GM23338 (cell line): ENCODE measurements at regions not wholly inside any gene's neighbourhood (a gene's known extent, or its start where the extent isn't known, plus 50 kb on each side); places are given as distances from the start of the nearest gene placed in this dataset.

Experiments used
- ATAC-seq: fragments of 200-7000 bp; cut with Tn5 transposase; 3 replicates; pipeline ENCODE4 v1.9.1; 2020
- DNase-seq: peaks from one replicate; pipeline ENCODE4 v3.0.0-alpha.2; 2015; ENCODE audit warnings: low spot score
- H2AFZ ChIP-seq: fragments of 200-600 bp; sonication (generic); 2 replicates; pipeline ENCODE4 v1.8.0; 2016; ENCODE audit warnings: antibody characterized with exemption, mild to moderate bottlenecking, moderate library complexity
- H3F3A ChIP-seq: fragments of 200-600 bp; sonication (generic); replicated peaks from 2 replicates; pipeline ENCODE4 v1.8.0; 2017; ENCODE audit warnings: antibody characterized with exemption, mixed run types, low read depth
- H3K27ac ChIP-seq: fragments of 200-600 bp; sonication (generic); 2 replicates; pipeline ENCODE4 v1.6.1; 2016; ENCODE audit warnings: low read depth
- H3K27me3 ChIP-seq: fragments of 200-600 bp; sonication (generic); 2 replicates; pipeline ENCODE4 v1.8.0; 2016; ENCODE audit warnings: mild to moderate bottlenecking, mixed run types, moderate library complexity; ENCODE audit not compliant: insufficient read depth
- H3K36me3 ChIP-seq: fragments of 200-600 bp; sonication (generic); 2 replicates; pipeline ENCODE4 v1.8.0; 2016; ENCODE audit warnings: mild to moderate bottlenecking; ENCODE audit not compliant: insufficient read depth
- H3K4me1 ChIP-seq: fragments of 200-600 bp; sonication (generic); 2 replicates; pipeline ENCODE4 v1.8.0; 2016; ENCODE audit warnings: mild to moderate bottlenecking, moderate library complexity; ENCODE audit not compliant: insufficient read depth
- H3K4me2 ChIP-seq: fragments of 200-600 bp; sonication (generic); 2 replicates; pipeline ENCODE4 v1.7.1; 2017; ENCODE audit warnings: mixed run types
- H3K4me3 ChIP-seq: fragments of 200-600 bp; sonication (generic); 2 replicates; pipeline ENCODE4 v1.6.1; 2016; ENCODE audit warnings: mixed run types
- H3K79me2 ChIP-seq: fragments of 200-600 bp; sonication (generic); replicated peaks from 2 replicates; pipeline ENCODE4 v1.8.0; 2017; ENCODE audit warnings: mild to moderate bottlenecking; ENCODE audit not compliant: insufficient read depth
- H3K9me2 ChIP-seq: fragments of 200-600 bp; sonication (generic); 2 replicates; pipeline ENCODE4 v1.8.0; 2017; ENCODE audit not compliant: insufficient read depth
- H4K20me1 ChIP-seq: fragments of 200-600 bp; sonication (generic); replicated peaks from 2 replicates; pipeline ENCODE4 v1.8.0; 2017; ENCODE audit warnings: mild to moderate bottlenecking; ENCODE audit not compliant: insufficient read depth
- H3K27ac Mint-ChIP-seq: 2 replicates; pipeline ENCODE4 v1.8.0; 2020; ENCODE audit warnings: inconsistent platforms, mild to moderate bottlenecking, moderate library complexity, mixed read lengths
- H3K27me3 Mint-ChIP-seq: 3 replicates; pipeline ENCODE4 v1.8.0; 2022; ENCODE audit warnings: low read depth, mild to moderate bottlenecking, moderate library complexity, mixed read lengths, inconsistent platforms; ENCODE audit not compliant: insufficient read depth, poor library complexity
- H3K36me3 Mint-ChIP-seq: 3 replicates; pipeline ENCODE4 v1.8.0; 2021; ENCODE audit warnings: low read depth, mild to moderate bottlenecking, inconsistent platforms, moderate library complexity, mixed read lengths
- H3K4me1 Mint-ChIP-seq: 3 replicates; pipeline ENCODE4 v1.8.0; 2020; ENCODE audit warnings: mild to moderate bottlenecking, inconsistent platforms, mixed read lengths
- H3K4me3 Mint-ChIP-seq: 3 replicates; pipeline ENCODE4 v1.8.0; 2021; ENCODE audit warnings: moderate library complexity, mild to moderate bottlenecking, inconsistent platforms, mixed read lengths
- H3K9me3 Mint-ChIP-seq: 3 replicates; pipeline ENCODE4 v1.8.0; 2020; ENCODE audit warnings: moderate library complexity, mild to moderate bottlenecking, inconsistent platforms, mixed read lengths
- CREB1 ChIP-seq: fragments of 250-450 bp; sonication (Bioruptor Pico); IDR thresholded peaks from 2 replicates; pipeline ENCODE4 v1.5.0; 2020; ENCODE audit warnings: low read depth, mild to moderate bottlenecking, moderate library complexity
- EZH2 ChIP-seq: fragments of 200-600 bp; sonication (generic); IDR thresholded peaks from one replicate; pipeline ENCODE4 v1.8.0; 2017; ENCODE audit warnings: antibody characterized with exemption, mild to moderate bottlenecking, low read depth; ENCODE audit not compliant: unreplicated experiment
- EZH2phosphoT487 ChIP-seq: fragments of 200-600 bp; sonication (generic); IDR thresholded peaks from one replicate; pipeline ENCODE4 v1.8.1; 2018; ENCODE audit warnings: antibody characterized with exemption; ENCODE audit not compliant: unreplicated experiment
- JUNB ChIP-seq: IDR thresholded peaks from one replicate; pipeline ENCODE4 v1.6.1; 2016; ENCODE audit warnings: antibody characterized with exemption; ENCODE audit not compliant: unreplicated experiment
- NANOG ChIP-seq: IDR thresholded peaks from 2 replicates; pipeline ENCODE4 v1.6.1; 2016; ENCODE audit warnings: antibody characterized with exemption, borderline replicate concordance
- POLR2AphosphoS5 ChIP-seq: IDR thresholded peaks from 2 replicates; pipeline ENCODE4 v1.6.1; 2016; ENCODE audit warnings: antibody characterized with exemption, low read depth
- STAT1 ChIP-seq: IDR thresholded peaks from one replicate; pipeline ENCODE4 v1.6.1; 2016; ENCODE audit warnings: antibody characterized with exemption; ENCODE audit not compliant: unreplicated experiment
- ZNF114 ChIP-seq: fragments of 250-450 bp; sonication (Bioruptor Pico); IDR thresholded peaks from 2 replicates; pipeline ENCODE4 v1.5.0; 2020; ENCODE audit warnings: mild to moderate bottlenecking, moderate library complexity
- ZNF331 ChIP-seq: fragments of 250-450 bp; sonication (Bioruptor Pico); IDR thresholded peaks from 2 replicates; pipeline ENCODE4 v1.5.0; 2020; ENCODE audit warnings: low read depth, mild to moderate bottlenecking, moderate library complexity
- TF ChIP-seq, protein P1 (sequence below): IDR thresholded peaks from 2 replicates; pipeline ENCODE4 v1.6.1; 2016; ENCODE audit warnings: antibody characterized with exemption
- TF ChIP-seq, protein P2 (sequence below): IDR thresholded peaks from one replicate; pipeline ENCODE4 v1.6.1; 2018; ENCODE audit warnings: antibody characterized with exemption; ENCODE audit not compliant: unreplicated experiment
- TF ChIP-seq, protein P3 (sequence below), 2 experiments: fragments of 200-600 bp in 1 of 2; sonication (generic) in 1 of 2; conservative IDR thresholded peaks; 2 replicates each; pipeline versions ENCODE4 v1.5.1 to v1.6.1; 2016 to 2017; ENCODE audit warnings: antibody characterized with exemption in 2 of 2, low read depth in 2 of 2, mild to moderate bottlenecking in 2 of 2, moderate library complexity in 1 of 2
- TF ChIP-seq, protein P4 (sequence below): fragments of 250-450 bp; sonication (Bioruptor Pico); IDR thresholded peaks from 2 replicates; pipeline ENCODE4 v1.5.0; 2020; ENCODE audit warnings: mild to moderate bottlenecking, moderate library complexity

DNA sequence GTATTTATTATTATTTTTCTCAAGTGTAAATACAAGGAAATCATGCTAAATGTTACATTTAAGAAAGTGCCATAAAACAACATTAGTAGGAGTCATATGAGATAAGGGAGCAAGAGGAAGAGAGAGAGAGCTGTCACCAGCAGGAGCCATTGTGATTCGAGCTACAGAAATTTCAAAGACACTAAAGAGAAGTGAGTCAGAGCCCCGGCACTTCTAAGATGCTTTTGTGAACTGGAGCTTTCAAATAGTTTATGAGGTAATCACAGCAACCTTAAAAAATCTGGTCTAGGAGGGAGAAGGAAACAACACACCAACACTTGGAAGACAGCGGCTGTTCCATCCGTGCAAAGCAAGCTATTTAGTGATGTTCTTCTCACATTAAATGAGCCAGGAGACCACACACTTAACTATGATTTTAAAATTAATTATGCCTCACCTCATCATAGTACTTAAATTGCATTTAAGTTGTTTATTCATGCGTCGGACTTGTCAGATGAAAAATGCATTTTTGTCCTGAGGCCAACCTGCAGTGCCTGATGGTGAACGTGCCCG is 382.7 kb upstream of the SALL3 start:
- H3K4me2 ChIP-seq: no peak overlapping the region
- peaks cover 37% of the 10 kb centered on the region; the same call in 2 of the 3 replicates for H3K36me3 Mint-ChIP-seq
- ATAC-seq (no peak; the same call in 2 of the 3 replicates), DNase-seq (peak; percentile 32)
- H3K27ac ChIP-seq: no peak overlapping the region
- TF ChIP-seq CREB1: no peak
- TF ChIP-seq, protein P1, sequence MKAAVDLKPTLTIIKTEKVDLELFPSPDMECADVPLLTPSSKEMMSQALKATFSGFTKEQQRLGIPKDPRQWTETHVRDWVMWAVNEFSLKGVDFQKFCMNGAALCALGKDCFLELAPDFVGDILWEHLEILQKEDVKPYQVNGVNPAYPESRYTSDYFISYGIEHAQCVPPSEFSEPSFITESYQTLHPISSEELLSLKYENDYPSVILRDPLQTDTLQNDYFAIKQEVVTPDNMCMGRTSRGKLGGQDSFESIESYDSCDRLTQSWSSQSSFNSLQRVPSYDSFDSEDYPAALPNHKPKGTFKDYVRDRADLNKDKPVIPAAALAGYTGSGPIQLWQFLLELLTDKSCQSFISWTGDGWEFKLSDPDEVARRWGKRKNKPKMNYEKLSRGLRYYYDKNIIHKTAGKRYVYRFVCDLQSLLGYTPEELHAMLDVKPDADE: no peak
- TF ChIP-seq, protein P2, sequence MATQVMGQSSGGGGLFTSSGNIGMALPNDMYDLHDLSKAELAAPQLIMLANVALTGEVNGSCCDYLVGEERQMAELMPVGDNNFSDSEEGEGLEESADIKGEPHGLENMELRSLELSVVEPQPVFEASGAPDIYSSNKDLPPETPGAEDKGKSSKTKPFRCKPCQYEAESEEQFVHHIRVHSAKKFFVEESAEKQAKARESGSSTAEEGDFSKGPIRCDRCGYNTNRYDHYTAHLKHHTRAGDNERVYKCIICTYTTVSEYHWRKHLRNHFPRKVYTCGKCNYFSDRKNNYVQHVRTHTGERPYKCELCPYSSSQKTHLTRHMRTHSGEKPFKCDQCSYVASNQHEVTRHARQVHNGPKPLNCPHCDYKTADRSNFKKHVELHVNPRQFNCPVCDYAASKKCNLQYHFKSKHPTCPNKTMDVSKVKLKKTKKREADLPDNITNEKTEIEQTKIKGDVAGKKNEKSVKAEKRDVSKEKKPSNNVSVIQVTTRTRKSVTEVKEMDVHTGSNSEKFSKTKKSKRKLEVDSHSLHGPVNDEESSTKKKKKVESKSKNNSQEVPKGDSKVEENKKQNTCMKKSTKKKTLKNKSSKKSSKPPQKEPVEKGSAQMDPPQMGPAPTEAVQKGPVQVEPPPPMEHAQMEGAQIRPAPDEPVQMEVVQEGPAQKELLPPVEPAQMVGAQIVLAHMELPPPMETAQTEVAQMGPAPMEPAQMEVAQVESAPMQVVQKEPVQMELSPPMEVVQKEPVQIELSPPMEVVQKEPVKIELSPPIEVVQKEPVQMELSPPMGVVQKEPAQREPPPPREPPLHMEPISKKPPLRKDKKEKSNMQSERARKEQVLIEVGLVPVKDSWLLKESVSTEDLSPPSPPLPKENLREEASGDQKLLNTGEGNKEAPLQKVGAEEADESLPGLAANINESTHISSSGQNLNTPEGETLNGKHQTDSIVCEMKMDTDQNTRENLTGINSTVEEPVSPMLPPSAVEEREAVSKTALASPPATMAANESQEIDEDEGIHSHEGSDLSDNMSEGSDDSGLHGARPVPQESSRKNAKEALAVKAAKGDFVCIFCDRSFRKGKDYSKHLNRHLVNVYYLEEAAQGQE: no peak
- no peak for TF ChIP-seq STAT1
- TF ChIP-seq POLR2AphosphoS5: no peak
- no peak for TF ChIP-seq JUNB
- TF ChIP-seq ZNF114 (CRISPR knock-in tag): no peak
- no peak for TF ChIP-seq ZNF331 (CRISPR knock-in tag)
- TF ChIP-seq EZH2: no peak
- TF ChIP-seq, protein P3, sequence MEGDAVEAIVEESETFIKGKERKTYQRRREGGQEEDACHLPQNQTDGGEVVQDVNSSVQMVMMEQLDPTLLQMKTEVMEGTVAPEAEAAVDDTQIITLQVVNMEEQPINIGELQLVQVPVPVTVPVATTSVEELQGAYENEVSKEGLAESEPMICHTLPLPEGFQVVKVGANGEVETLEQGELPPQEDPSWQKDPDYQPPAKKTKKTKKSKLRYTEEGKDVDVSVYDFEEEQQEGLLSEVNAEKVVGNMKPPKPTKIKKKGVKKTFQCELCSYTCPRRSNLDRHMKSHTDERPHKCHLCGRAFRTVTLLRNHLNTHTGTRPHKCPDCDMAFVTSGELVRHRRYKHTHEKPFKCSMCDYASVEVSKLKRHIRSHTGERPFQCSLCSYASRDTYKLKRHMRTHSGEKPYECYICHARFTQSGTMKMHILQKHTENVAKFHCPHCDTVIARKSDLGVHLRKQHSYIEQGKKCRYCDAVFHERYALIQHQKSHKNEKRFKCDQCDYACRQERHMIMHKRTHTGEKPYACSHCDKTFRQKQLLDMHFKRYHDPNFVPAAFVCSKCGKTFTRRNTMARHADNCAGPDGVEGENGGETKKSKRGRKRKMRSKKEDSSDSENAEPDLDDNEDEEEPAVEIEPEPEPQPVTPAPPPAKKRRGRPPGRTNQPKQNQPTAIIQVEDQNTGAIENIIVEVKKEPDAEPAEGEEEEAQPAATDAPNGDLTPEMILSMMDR (conservative IDR thresholded peaks at IDR 0.05; ENCODE audit: low read depth in 2 of 2): no peak
- no peak for TF ChIP-seq EZH2phosphoT487
- TF ChIP-seq, protein P4, sequence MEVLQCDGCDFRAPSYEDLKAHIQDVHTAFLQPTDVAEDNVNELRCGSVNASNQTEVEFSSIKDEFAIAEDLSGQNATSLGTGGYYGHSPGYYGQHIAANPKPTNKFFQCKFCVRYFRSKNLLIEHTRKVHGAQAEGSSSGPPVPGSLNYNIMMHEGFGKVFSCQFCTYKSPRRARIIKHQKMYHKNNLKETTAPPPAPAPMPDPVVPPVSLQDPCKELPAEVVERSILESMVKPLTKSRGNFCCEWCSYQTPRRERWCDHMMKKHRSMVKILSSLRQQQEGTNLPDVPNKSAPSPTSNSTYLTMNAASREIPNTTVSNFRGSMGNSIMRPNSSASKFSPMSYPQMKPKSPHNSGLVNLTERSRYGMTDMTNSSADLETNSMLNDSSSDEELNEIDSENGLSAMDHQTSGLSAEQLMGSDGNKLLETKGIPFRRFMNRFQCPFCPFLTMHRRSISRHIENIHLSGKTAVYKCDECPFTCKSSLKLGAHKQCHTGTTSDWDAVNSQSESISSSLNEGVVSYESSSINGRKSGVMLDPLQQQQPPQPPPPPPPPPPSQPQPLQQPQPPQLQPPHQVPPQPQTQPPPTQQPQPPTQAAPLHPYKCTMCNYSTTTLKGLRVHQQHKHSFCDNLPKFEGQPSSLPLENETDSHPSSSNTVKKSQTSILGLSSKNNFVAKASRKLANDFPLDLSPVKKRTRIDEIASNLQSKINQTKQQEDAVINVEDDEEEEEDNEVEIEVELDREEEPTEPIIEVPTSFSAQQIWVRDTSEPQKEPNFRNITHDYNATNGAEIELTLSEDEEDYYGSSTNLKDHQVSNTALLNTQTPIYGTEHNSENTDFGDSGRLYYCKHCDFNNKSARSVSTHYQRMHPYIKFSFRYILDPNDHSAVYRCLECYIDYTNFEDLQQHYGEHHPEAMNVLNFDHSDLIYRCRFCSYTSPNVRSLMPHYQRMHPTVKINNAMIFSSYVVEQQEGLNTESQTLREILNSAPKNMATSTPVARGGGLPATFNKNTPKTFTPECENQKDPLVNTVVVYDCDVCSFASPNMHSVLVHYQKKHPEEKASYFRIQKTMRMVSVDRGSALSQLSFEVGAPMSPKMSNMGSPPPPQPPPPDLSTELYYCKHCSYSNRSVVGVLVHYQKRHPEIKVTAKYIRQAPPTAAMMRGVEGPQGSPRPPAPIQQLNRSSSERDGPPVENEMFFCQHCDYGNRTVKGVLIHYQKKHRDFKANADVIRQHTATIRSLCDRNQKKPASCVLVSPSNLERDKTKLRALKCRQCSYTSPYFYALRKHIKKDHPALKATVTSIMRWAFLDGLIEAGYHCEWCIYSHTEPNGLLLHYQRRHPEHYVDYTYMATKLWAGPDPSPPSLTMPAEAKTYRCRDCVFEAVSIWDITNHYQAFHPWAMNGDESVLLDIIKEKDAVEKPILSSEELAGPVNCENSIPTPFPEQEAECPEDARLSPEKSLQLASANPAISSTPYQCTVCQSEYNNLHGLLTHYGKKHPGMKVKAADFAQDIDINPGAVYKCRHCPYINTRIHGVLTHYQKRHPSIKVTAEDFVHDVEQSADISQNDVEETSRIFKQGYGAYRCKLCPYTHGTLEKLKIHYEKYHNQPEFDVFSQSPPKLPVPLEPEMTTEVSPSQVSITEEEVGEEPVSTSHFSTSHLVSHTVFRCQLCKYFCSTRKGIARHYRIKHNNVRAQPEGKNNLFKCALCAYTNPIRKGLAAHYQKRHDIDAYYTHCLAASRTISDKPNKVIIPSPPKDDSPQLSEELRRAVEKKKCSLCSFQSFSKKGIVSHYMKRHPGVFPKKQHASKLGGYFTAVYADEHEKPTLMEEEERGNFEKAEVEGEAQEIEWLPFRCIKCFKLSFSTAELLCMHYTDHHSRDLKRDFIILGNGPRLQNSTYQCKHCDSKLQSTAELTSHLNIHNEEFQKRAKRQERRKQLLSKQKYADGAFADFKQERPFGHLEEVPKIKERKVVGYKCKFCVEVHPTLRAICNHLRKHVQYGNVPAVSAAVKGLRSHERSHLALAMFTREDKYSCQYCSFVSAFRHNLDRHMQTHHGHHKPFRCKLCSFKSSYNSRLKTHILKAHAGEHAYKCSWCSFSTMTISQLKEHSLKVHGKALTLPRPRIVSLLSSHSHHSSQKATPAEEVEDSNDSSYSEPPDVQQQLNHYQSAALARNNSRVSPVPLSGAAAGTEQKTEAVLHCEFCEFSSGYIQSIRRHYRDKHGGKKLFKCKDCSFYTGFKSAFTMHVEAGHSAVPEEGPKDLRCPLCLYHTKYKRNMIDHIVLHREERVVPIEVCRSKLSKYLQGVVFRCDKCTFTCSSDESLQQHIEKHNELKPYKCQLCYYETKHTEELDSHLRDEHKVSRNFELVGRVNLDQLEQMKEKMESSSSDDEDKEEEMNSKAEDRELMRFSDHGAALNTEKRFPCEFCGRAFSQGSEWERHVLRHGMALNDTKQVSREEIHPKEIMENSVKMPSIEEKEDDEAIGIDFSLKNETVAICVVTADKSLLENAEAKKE: no peak
- TF ChIP-seq NANOG: no peak
- H3K4me3 ChIP-seq: no peak overlapping the region
- no peaks in the 10 kb centered on the region for H3K9me2 ChIP-seq
- H3K79me2 ChIP-seq: no peaks in the 10 kb centered on the region
- no peaks in the 10 kb centered on the region for H3K36me3 ChIP-seq
- H3F3A ChIP-seq: no peaks in the 10 kb centered on the region
- H3K27me3 Mint-ChIP-seq: no peaks in the 10 kb centered on the region
- H3K27me3 ChIP-seq: no peaks in the 10 kb centered on the region
- H3K27ac Mint-ChIP-seq: no peak overlapping the region
- H3K4me3 Mint-ChIP-seq: no peak overlapping the region
- 0 out of 2 replicates have a peak, but pooled peaks cover 3% of the 10 kb centered on the region for H3K4me1 ChIP-seq
- peaks cover 3% of the 10 kb centered on the region; the same call in 2 of the 3 replicates for H3K4me1 Mint-ChIP-seq
- peaks cover 90% of the 10 kb centered on the region for H3K9me3 Mint-ChIP-seq
- no peak overlapping the region for H2AFZ ChIP-seq
- no peaks in the 10 kb centered on the region for H4K20me1 ChIP-seq
